ENCODE measurements at regions not wholly inside any gene's neighbourhood (a gene's known extent, or its start where the extent isn't known, plus 50 kb on each side); places are given as distances from the start of the nearest gene placed in this dataset.

DNA sequence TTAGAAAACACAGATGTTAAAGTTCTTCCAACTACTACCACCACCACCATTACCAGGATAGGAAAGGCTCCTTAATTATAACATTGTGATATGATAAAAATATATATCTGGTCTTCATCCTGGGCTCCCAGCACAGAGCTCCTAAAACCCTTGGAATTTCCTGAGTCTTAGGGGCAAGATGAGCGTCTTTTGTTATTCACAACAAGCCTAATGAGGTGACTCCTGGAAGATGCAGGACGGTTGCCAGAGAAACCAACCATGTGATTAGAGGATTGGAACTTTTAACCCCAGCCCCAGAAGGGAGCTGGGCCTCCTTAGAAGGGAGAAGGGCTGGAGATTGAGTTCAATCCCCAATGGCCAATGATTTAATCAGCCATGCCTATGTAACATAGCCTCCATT lies 148.0 kb upstream of the ADRA1B start:
- DNase-seq = no peak

DNA sequence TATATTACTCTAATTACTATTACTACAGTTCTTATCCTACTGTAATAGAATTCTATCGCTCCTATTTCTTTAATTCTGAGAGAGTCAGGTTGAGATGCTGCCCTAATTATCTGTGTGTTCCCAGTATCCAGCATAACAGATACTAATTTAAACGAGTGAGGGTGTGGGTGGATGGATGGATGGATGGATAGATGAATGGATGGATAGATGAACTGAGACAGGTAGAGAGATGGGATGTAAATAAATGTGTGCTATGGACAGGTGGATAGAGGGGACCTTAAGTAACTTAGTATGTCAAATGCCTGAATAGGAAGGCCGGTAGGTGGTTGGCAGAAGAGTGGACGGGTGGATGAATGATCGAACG lies 143.6 kb upstream of the ADRA1B start:
- no peak for DNase-seq

DNA sequence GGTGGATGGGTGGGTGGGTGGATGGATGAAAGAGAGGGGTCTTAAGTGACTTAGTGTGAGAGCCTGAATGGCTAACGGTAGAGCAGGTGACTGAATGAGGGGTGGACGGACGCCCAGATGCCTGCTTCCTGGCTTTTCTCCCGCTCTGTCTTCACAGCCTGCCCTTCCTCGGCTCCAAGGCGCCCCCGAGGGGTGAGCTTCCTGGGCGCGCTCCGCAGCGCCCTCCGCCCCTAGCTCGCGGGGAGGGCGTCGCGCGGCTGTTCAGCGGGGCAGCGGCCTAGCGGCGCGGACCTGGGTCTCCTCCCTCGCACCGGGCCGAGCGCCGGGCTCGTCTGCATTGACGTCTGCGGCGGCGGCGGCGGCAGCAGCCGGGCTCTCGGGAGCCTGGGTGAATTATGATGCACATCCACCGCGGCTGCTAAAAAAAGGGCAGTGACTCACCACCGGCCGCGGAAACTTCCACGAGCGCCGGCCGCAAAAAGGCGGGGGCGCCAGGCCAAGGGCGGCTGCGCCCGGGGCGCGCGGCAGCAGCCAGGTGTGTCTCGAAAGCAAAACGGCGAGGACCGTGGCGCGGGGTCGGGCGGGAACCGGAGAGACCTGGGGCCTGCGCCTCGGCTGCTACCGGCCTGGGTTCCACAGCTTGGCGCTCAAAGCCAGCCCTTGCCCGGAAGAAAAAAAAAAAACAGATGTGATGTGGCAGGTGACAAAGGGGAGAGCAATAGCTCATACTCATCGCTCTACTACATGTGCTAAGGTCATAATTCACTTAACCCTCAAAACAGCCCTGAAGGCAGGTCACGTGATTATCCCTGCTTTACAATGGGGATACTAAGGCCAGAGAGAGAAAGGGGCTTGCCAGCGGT lies 143.0 kb upstream of the ADRA1B start:
- peak; percentile 83 for DNase-seq

DNA sequence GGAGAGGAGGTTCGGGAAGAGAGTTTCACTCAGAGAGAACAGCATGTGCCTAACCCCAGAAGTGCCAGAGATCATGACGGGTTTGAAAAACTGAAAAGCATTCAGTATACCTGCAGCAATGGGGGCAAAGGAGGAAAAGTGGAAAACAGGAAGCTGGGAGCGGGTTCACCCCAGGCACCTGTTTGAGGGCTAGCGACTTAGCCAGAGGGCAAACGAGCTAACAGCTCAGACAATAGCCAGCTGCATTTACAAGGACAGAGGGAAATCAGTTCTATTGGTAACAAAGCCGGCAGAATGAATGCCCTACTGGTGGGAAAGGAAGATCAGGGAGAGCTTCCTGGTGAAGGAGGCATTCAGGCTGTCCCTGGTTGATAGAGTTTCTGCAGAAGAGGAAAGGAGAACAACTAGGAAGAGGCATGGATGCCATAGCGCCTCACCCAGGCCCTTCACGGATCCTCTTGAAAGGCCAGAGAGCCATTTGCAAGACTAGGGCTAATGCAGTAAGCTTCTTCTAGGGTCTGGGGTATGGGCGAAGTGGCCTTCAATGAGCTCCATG lies 141.7 kb upstream of the ADRA1B start:
- no peak for DNase-seq

DNA sequence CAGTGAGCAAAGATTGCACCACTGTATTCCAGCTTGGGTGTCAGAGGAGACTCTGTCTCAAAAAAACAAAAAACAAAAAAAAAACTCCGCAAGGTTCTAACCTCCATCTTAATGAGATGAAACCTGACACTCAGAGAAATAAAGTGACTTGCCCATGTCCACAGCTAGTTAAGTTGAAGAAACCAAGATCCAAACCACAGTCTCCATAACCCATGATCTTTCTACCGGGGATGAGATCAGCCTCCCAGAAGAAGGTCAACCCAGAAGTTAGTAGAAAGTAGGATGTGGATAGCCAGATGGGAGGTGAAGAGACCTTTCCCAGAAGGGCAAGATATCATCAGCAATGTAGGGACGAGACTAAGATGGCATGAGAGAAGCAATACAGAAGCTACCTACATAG lies 140.4 kb upstream of the ADRA1B start:
- no peak for DNase-seq

DNA sequence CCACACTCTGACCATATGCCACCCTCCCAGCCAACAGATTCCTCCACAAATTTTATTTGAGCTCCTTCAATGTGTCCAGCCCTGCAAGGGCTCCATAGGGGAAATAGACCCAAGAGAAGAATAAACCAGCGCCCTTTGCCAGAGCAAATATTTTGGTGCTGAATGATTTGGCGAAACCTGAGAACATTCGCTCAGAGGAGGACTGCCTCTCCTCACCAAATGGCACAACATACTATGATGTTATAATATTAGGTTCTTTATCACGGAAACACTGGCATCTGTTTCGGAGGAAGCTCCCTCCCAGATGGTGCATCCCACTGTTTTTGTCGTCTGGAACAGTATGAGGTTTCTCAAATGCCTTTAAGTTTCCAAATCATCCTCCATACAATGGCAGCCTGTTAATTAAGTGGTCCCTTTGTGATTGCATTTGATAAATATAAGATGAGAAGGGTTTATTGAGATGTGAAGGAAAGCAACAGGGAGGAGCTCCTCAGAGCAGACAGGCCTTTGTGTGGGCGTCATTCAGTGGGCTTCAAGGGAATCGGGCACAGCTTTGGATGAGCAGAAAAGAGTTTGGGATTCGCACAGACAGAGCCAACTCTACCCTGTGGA lies 139.1 kb upstream of the ADRA1B start:
- DNase-seq = no peak

DNA sequence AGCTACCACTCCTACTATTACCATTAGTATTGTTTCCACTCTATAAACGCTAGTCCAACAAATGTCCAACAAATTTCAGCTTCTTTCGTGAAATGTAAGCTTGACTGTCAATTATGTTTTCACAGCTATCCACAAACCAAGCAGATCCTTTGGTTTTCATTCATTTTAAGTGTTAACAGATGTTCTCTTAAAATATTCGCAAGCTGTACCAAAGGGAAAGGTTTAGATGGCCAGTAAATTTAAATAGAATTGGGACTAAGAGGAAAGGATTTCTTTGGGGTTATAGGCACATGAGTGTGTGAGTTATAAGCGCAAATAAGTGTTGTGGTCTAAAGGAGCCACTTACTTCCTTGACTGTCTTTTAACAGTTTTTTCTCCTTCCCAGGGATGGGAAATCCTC lies 136.8 kb upstream of the ADRA1B start:
- no peak for DNase-seq

DNA sequence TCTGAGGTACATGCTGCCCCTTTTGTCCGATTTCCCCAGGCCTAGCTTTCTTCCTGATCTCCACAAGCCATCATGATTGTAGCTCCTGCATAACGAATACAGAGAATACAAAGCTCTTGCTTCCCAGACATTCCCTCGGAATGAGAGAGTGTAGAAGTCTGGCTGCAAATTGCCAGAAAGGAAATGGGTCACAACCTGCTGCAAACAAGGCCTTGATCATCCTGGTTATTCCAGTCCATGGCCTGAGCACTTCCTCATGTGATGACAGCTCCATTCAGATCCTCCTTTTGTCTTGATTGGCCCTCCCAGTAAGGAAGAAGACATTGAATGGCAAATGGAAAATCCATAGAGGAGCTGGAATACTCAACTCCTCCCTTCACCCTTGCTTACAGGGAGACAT lies 136.0 kb upstream of the ADRA1B start:
- no peak for DNase-seq

DNA sequence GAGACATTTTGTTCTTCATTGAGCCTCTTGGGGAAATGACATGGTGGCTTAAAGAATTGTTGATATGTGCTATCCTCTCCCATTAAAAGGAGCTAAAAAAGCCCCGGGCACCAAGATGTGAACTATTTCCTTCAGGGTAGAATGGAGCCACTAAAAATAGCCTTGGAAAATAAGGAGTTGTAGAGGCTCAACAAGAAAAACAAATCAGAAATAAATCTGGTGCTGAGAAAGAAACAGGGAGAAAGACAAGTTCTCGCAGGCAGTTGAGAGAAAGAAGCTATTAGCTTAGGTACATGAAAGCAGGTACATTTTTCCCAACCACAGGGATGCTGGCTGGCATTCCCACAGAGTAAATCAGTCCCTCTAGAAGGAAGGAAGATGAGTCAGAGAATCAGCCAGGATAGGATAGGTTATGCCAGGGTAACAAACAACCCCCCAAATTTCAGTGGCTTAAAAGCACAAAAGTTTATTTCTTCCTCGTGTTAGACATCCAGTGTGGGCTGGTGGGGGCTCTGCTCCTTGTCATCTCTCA lies 134.6 kb upstream of the ADRA1B start:
- no peak for DNase-seq

DNA sequence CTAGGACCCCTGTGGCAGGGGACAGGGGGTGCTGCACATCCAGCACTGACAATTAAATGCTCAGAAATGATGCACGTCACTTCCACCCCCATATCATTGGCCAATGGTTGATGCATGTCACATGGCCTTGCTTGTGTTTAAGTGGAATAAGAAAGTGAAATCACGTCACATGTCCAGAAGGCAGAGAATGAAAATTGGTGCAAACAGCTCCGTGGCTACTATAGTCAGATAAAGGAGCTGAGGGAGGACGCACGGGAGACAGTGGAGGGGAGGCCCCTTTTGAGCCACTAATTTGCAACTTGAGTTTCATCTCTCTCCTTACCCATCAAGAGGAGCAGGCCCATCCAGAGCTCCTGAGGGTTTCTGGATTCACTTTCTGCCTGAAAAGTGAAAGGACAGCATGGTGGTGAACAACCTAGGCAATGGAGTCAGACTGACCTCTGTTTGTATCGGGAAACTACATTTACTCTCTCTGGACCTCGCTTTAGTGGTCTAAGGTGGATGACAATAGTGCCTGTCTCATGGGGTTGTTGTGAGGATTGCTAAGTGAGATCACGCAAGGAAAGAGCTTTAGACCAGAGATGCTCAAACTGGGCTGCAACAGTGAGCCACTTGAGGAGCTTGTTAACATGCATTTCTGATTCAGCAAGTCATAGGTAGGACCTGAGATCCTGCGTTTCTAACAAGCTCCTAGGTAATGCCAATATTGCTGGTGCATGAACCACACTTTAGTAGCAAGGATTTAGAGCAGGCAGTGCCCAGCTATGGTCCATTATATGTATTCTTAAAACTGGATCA lies 133.9 kb upstream of the ADRA1B start:
- no peak for DNase-seq

DNA sequence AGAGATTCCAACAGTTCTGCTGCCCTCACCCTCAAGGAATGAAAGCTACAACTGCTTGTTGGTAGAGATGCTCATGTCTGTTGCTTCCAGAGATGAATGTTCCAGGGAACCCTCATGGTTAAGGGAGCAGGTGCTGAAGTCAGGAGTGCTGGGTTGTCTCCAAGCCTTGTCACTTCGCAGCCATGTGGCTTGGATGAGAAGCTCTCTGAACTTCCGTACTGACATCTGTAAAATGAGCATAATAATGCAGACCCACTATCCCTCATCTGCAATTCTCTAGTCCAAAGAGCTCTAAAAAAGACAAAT lies 133.3 kb upstream of the ADRA1B start:
- DNase-seq = no peak

DNA sequence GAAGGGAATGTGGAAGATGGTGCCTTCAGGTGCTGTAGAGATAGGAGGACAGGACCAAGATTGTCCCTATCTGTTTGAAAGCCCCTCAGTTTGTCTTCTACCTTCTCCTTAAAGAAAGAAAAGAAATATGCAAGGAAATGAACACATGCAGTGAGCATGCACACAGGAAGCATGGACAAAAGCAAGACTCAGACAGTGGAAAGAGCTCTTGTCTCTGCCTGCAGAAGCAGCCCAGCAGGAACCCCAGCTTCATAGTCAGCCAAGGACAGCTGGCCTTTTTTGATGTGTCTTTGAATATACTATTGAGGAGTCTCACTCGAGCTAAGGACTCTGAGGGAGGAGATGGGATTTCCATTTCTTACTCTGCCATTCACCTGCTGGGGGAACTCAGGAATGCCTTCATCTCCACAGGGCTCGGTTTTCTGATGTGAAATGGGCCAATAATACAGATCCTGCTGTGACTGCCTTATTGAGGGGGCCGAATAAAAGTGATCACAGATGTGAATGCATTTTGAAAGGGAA lies 132.5 kb upstream of the ADRA1B start:
- DNase-seq = no peak

DNA sequence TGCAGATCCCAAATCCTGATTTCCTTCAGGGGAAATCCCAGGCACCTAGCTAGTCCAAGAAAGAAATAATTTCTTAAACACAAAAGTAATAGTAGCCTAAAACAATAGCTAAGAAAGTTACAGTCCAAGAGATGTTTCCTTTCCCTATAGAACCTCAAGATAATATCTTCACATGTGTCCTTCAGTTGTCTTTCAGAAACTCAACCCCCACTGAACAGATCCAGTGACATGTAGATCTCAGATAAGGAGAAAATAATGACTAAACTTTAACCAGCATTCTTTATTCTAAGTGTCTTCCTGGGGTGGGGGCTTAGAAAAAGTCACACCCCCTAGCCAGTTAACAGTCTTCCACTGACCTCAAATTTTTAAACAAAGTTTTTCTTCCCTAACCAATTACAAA lies 131.3 kb upstream of the ADRA1B start:
- no peak for DNase-seq

DNA sequence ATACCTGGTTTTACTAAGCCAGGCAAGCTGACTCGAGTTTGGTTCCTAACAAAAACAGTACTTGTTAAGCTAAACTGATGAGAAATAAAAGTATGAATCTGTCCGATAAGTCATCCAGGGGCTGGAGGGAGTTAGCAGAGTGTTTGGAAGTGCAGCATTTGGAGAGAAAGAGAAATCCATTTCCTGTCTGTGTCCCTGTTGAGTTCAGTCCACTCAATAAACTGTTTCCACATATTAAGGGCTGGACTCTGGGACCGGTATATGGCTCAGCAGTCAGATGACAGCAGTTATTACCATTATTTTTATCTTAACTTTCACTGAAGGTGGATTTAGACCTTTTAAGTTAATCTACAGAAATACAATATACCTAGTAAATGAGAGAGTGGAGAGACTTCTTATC lies 130.6 kb upstream of the ADRA1B start:
- no peak for DNase-seq

DNA sequence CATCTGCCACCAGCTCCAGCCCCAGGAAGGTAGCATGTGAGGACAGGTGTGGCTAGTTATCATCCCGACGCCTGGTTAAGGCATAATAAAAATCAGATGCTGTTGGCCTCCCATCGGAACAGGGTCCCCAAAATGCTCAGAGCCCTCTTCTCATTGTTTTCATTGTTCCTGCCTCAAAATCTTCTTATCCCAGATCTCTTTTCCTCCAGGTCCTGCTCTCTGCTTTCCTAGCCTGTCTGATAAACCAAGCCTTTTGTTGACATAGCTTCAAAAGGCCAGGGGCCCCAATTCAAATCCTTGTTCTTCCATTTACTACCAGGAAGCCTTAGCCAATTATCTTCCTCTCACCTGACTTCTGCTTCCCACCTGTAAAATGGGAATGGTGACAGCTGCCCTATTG lies 130.1 kb upstream of the ADRA1B start:
- DNase-seq = no peak

DNA sequence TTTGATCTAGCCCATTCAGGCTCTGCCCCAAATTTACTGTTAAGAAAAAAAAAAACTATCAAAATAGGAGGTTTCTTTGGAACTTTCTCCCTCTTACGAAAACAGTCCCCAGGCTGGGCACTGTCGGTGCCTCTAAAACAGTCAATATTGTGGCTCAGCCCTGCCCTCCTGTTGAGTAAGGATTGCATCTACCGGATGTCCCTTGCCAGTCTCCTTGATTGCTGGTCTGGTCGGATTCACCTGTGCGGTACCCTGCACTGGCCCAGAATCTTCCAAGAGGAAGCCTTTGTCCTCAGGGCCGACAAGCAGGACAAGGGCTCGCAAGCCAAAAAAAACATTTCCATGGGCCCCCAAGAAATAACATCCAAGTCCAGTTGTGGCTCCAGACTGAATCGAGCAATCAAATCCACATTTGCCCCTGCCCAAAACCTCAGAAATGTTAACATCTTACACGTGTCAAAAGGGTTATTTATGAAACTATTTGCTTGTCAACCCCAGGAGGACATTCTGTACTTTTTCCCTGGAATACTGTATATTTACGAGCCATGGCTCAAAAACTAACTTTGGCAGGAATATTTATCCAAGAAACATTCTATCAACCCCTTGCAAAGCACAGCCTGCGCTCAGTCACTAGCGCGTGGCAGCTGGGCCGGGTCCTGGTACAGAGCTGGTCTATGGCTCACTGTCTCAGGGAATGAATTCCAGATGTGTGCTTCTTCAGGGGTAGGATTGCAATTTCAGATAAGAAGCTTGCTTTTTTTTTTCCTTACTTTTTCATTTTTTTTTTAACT lies 129.2 kb upstream of the ADRA1B start:
- peak; percentile 50 for DNase-seq

DNA sequence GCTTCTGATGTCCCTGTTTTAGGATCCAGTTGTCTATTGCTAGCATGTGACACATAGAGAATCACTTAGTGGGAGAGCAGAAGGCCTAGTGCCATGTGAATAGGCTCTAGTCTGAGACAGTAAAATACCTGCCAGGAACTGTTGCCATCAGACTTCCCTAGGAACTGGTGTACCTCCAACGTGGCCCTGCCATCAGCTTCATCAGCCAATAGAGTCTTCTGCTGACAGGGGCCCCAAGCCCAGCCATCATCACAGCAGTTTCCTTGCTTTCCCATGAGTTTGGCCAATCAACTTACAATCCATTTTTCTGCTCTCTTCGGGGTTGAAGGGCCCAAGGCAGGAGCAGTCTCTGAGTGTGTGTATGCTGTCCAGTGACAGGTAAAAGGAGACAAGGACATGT lies 128.4 kb upstream of the ADRA1B start:
- DNase-seq = no peak

DNA sequence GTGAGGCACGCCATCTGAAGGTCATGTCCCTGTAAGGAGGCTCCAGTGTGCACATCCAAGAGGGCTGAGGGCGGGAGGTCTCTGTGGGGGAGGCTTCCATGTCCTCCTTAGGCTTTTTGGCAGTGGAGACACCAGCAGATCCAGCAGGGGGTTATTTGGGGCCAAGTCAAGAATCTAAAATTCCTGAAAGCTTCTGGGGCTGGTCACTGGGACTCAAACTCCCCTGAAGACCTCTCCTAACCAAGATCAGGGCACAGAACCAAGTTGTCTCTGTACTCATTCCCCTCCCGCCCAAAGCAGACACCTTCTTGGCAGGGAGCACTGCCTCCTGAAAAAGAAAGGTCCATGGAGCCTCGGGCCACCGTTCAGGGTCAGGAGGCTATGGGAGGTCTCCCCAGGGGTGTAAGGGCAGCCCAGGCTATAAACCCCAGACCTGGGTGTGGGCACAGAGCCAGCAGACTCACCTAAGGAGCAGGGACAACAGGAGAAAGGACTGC lies 127.4 kb upstream of the ADRA1B start:
- no peak for DNase-seq

DNA sequence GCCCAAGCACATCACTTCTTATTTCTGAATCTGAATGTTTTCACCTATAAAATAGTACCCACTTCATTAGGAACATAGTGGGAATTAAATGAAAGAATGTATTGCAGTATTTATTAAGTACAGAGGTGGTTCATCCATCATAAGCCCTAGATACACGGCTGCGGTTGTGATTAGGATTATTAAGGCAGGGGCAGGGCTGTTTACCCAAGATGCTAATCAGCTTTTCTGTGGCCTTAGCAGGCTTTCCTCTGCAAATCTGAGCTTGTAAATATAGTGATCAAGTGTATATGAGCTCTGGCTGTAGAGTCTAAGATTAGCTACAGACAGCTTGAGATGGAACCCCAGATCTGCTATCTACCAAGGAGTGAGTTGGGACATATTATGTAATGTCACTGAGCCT lies 124.1 kb upstream of the ADRA1B start:
- no peak for DNase-seq

DNA sequence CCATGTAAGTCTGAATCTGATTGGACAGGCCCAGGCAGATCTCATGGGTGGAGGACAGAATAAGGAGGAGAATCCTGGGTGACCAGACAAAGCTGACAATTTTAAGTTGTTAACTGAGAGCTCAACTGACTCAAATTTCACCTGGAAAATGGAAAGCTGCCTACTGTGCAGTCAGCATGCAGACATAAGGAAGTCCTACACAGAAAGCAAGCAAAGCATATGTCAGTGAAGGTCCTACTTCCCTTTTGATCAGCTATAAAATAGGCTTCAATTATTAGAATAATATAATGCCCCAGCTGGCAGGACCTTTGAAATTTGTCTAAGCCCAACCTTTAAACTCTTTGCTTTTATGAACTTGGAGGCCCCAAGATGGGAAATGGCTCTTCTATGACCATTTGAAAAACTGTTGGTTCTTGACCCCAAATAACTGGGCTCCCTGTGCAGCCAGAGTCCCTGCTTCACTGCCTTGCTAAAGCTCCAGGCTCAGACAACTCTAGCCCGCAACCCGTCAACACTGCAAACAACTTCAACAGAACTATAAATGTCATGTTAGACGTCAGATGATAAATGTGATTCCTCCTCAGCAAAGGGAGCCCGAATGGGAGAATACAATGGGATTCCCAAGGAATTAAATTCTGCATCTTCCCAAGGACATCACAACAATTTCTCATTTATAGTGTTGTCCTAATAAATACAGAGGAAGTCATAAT lies 118.9 kb upstream of the ADRA1B start:
- DNase-seq = no peak

DNA sequence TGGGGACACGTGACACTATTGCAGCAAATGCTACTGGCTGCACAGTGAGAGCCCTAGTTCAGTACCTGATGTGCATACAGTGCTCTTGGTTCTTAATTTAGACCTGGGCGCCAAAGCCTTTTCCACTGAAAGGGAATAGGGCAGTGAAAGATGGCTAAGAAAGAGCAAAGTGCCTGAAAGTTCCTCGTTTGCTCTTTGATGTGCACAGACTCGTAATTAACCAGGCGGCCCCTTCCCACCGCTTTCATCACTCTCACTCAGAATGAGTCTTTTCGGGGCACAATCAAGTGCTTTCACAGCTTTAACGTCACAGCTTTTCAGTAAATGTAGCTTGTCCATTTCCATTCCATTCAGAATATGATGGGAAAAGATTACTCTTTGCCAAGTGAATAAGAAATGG lies 116.6 kb upstream of the ADRA1B start:
- no peak for DNase-seq
